ENCODE measurements at regions not wholly inside any gene's neighbourhood (a gene's known extent, or its start where the extent isn't known, plus 50 kb on each side); places are given as distances from the start of the nearest gene placed in this dataset.

DNA sequence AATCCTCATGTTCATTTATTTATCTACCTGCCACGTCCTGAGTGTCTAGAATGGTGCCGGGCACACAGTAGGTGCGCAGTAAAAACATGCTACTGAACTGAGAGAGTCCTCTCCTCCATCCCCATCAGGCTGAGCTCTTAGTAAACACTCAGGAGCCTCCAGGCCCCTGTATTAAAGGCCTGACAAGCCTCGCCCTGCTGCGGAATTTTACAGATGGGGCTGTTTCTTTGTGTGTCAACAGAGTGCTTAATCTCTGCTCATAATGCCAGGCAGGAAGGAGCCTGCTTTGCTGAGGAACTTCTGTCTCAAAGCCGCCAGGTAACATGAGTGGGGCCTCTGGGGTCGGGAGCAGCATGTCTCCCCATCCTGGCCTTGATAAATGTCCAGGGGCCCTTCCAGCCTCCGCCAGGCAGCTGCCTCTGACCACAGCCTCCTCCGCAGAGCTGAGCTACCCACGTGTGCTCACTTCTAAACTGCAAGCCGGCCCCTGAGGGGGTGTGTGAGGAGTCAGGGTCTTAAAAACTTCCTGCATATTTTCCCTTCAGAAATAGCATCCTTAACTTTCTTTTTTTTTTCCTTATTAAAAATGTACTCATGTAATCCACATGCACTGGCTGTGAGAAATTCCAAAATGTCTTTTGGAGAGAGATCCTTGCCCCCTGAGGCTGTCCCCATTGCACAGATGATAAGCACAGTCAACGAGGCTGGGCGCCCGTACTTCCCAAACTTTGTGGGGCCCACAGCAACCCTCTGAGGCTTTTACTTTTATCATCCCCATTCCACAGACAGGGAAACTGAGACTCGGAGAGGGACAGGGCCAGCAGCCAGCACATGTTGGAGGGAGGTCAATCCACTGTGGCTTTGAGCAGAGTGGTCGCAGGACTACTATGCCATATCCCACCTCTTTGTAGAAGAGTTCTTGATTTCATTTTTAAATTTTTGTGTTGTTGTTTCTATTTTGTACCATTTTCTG lies 116.0 kb upstream of the NCOR2 start:
- no peak for TF ChIP-seq CTCF (IDR thresholded peaks at IDR 0.05; ENCODE audit: borderline replicate concordance, extremely low read depth, low read length, poor library complexity, severe bottlenecking)
- no peak for TF ChIP-seq EZH2 (IDR thresholded peaks at IDR 0.05; ENCODE audit: borderline replicate concordance, low read depth, low read length, severe bottlenecking)
